NCI-H2227 (cell line): ENCODE measurements at regions not wholly inside any gene's neighbourhood (a gene's known extent, or its start where the extent isn't known, plus 50 kb on each side); places are given as distances from the start of the nearest gene placed in this dataset.
"Not testable (repeated sequence)": the region's sequence is repeated elsewhere in the genome, so short reads cannot be mapped to it uniquely, and the experiment has no call there.

Source experiments
- DNase-seq: peaks from one replicate; lab custom pipeline; 2025; ENCODE audit not compliant: unreplicated experiment; lab: John Stamatoyannopoulos, UW

- DNase-seq = no peak
These were observed 282.2 kb upstream of the EPHA7 start for GRCh38 chr6:93701526-93701925.

GRCh38 chr6:93685494-93685893 lies 266.1 kb upstream of the EPHA7 start:
- DNase-seq = no peak

GRCh38 chr6:93684339-93684738 lies 265.0 kb upstream of the EPHA7 start:
- DNase-seq = no peak

GRCh38 chr6:93679836-93680235 lies 260.5 kb upstream of the EPHA7 start:
- no peak for DNase-seq

- no peak for DNase-seq
These were observed 259.6 kb upstream of the EPHA7 start for GRCh38 chr6:93678841-93679454.

- no peak for DNase-seq
These were observed 258.1 kb upstream of the EPHA7 start for GRCh38 chr6:93677264-93677965.

GRCh38 chr6:93676581-93676980 lies 257.2 kb upstream of the EPHA7 start:
- no peak for DNase-seq

GRCh38 chr6:93675856-93676417 lies 256.6 kb upstream of the EPHA7 start:
- no peak for DNase-seq

GRCh38 chr6:93663111-93663510 lies 243.8 kb upstream of the EPHA7 start:
- no peak for DNase-seq

- no peak for DNase-seq
These were observed 235.2 kb upstream of the EPHA7 start for GRCh38 chr6:93654548-93654947.

- DNase-seq = peak; percentile 23
These were observed 225.3 kb upstream of the EPHA7 start for GRCh38 chr6:93644611-93645010.

GRCh38 chr6:93639126-93639525 lies 219.8 kb upstream of the EPHA7 start:
- no peak for DNase-seq

GRCh38 chr6:93636987-93637664 lies 217.8 kb upstream of the EPHA7 start:
- DNase-seq = not testable (repeated sequence)

GRCh38 chr6:93624408-93624807 lies 205.0 kb upstream of the EPHA7 start:
- DNase-seq = peak; percentile 67

- DNase-seq = no peak
These were observed 202.1 kb upstream of the EPHA7 start for GRCh38 chr6:93621442-93621841.

GRCh38 chr6:93604951-93605350 lies 185.6 kb upstream of the EPHA7 start:
- no peak for DNase-seq

- DNase-seq = no peak
These were observed 173.1 kb upstream of the EPHA7 start for GRCh38 chr6:93592417-93592816.

GRCh38 chr6:93586306-93586705 lies 166.9 kb upstream of the EPHA7 start:
- DNase-seq = no peak

GRCh38 chr6:93584300-93584699 lies 164.9 kb upstream of the EPHA7 start:
- DNase-seq = no peak

- DNase-seq = no peak
These were observed 162.0 kb upstream of the EPHA7 start for GRCh38 chr6:93581371-93581770.

GRCh38 chr6:93580446-93580845 lies 161.1 kb upstream of the EPHA7 start:
- no peak for DNase-seq
